HepG2 (cell line): ENCODE measurements at regions not wholly inside any gene's neighbourhood (a gene's known extent, or its start where the extent isn't known, plus 50 kb on each side); places are given as distances from the start of the nearest gene placed in this dataset.

Experiments
- ZZZ3 ChIP-seq: sonication (generic); formaldehyde crosslinking; IDR thresholded peaks from 2 replicates; pipeline ENCODE4 v1.4.0; 2020; ENCODE audit warnings: missing genetic modification reagents, mild to moderate bottlenecking, borderline replicate concordance
- TF ChIP-seq, protein P1 (sequence below): IDR thresholded peaks from 2 replicates; pipeline ENCODE4 v1.6.1; 2016
- TF ChIP-seq, protein P2 (sequence below): IDR thresholded peaks from 2 replicates; pipeline ENCODE4 v1.6.1; 2018; ENCODE audit warnings: missing genetic modification reagents
- TF ChIP-seq, protein P3 (sequence below): sonication (generic); formaldehyde crosslinking; IDR thresholded peaks from 2 replicates; pipeline ENCODE4 v1.5.0; 2020; ENCODE audit warnings: mild to moderate bottlenecking, low read depth, missing genetic modification reagents, borderline replicate concordance

DNA sequence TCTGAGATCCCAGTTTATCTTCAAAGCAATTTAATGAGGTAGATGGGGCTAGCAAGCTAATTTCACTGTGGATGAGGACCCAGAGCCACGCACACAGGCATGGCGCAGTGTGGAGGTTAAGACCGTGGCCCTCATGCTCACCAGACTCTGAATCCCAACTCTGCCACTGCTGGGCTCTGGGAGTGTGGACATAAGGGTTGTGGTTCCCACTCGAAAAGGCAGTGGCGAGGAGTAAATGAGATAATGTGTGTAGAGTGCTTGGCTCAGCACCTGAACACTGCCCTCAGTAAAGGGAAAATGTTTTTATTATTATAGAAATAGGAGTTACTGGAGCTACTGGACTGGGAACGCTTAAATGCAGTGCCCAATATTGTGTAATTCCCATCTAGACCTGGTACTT lies 243.5 kb upstream of the TPM1 start:
- TF ChIP-seq, protein P1, sequence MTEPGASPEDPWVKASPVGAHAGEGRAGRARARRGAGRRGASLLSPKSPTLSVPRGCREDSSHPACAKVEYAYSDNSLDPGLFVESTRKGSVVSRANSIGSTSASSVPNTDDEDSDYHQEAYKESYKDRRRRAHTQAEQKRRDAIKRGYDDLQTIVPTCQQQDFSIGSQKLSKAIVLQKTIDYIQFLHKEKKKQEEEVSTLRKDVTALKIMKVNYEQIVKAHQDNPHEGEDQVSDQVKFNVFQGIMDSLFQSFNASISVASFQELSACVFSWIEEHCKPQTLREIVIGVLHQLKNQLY (CRISPR knock-in tag), result no peak
- TF ChIP-seq, protein P2, sequence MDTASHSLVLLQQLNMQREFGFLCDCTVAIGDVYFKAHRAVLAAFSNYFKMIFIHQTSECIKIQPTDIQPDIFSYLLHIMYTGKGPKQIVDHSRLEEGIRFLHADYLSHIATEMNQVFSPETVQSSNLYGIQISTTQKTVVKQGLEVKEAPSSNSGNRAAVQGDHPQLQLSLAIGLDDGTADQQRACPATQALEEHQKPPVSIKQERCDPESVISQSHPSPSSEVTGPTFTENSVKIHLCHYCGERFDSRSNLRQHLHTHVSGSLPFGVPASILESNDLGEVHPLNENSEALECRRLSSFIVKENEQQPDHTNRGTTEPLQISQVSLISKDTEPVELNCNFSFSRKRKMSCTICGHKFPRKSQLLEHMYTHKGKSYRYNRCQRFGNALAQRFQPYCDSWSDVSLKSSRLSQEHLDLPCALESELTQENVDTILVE (CRISPR knock-in tag), result no peak
- TF ChIP-seq, protein P3, sequence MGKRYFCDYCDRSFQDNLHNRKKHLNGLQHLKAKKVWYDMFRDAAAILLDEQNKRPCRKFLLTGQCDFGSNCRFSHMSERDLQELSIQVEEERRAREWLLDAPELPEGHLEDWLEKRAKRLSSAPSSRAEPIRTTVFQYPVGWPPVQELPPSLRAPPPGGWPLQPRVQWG (CRISPR knock-in tag), result no peak
- no peak for TF ChIP-seq ZZZ3 (CRISPR knock-in tag)
